ENCODE measurements at regions not wholly inside any gene's neighbourhood (a gene's known extent, or its start where the extent isn't known, plus 50 kb on each side); places are given as distances from the start of the nearest gene placed in this dataset.

DNA sequence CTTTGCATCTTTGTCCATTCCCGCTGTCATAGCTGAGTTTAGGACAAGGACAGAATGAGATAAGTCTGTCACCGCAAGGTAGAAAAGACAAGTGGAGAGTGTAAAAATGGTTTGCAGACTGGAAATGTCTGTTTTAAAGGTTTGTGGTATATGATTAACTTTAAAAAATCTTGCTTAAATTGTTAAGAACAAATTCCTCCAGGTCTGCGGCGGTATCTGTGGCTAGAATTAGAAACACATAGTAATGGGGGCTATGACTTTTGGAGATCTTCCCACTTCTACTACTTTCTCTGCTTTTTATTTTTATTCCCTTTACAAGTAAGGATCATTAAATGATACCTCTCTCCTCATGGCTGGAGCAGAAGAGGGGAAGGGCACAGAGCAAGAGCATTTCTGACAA lies 92.2 kb downstream of the MID1IP1 start:
- no peak for TF ChIP-seq CTCF (IDR thresholded peaks at IDR 0.05; ENCODE audit: low read depth, low read length)
- TF ChIP-seq EZH2phosphoT487 (IDR thresholded peaks at IDR 0.05; ENCODE audit: low read depth): no peak

Measured in OCI-LY3 (cell line).